Stimulated activated CD4-positive, alpha-beta T cell treated with anti-CD3 and anti-CD28 coated beads, Interleukin-4, amount 100 ng/mL, for 1 hour (primary cell): ENCODE measurements at regions not wholly inside any gene's neighbourhood (a gene's known extent, or its start where the extent isn't known, plus 50 kb on each side); places are given as distances from the start of the nearest gene placed in this dataset.

Experiments
- DNase-seq: peaks from one replicate; pipeline ENCODE4 v3.0.0-alpha.2; 2020

- DNase-seq = no peak
Observed at GRCh38 chr18:41331661-41332060, 623.4 kb upstream of the PIK3C3 start.

- no peak for DNase-seq
Observed at GRCh38 chr18:41326311-41326710, 628.7 kb upstream of the PIK3C3 start.

- DNase-seq = no peak
Observed at GRCh38 chr18:41324934-41325333, 630.1 kb upstream of the PIK3C3 start.

GRCh38 chr18:41324020-41324791 is 630.8 kb upstream of the PIK3C3 start:
- DNase-seq = no peak

- DNase-seq = no peak
Observed at GRCh38 chr18:41323044-41323443, 632.0 kb upstream of the PIK3C3 start.

- no peak for DNase-seq
Observed at GRCh38 chr18:41320100-41320499, 634.9 kb upstream of the PIK3C3 start.

- DNase-seq = no peak
Observed at GRCh38 chr18:41315134-41315533, 639.9 kb upstream of the PIK3C3 start.

GRCh38 chr18:41311571-41312547 is 643.2 kb upstream of the PIK3C3 start:
- no peak for DNase-seq

GRCh38 chr18:41297740-41298139 is 657.3 kb upstream of the PIK3C3 start:
- no peak for DNase-seq

- DNase-seq = no peak
Observed at GRCh38 chr18:41269294-41269693, 685.7 kb upstream of the PIK3C3 start.

GRCh38 chr18:41268271-41268670 is 686.8 kb upstream of the PIK3C3 start:
- DNase-seq = no peak

- DNase-seq = no peak
Observed at GRCh38 chr18:41266616-41267015, 688.4 kb upstream of the PIK3C3 start.

GRCh38 chr18:41266204-41266603 is 688.8 kb upstream of the PIK3C3 start:
- DNase-seq = no peak

GRCh38 chr18:41265047-41265446 is 690.0 kb upstream of the PIK3C3 start:
- no peak for DNase-seq

GRCh38 chr18:41263956-41264355 is 691.1 kb upstream of the PIK3C3 start:
- no peak for DNase-seq

GRCh38 chr18:41262688-41263087 is 692.3 kb upstream of the PIK3C3 start:
- no peak for DNase-seq

GRCh38 chr18:41244591-41245037 is 710.4 kb upstream of the PIK3C3 start:
- DNase-seq = no peak

GRCh38 chr18:41237317-41237716 is 717.7 kb upstream of the PIK3C3 start:
- no peak for DNase-seq

GRCh38 chr18:41231681-41232080 is 723.4 kb upstream of the PIK3C3 start:
- no peak for DNase-seq

- no peak for DNase-seq
Observed at GRCh38 chr18:41227993-41228392, 727.0 kb upstream of the PIK3C3 start.

- no peak for DNase-seq
Observed at GRCh38 chr18:41226911-41227310, 728.1 kb upstream of the PIK3C3 start.

GRCh38 chr18:41226186-41226585 is 728.8 kb upstream of the PIK3C3 start:
- DNase-seq = no peak

- no peak for DNase-seq
Observed at GRCh38 chr18:41216341-41217003, 738.6 kb upstream of the PIK3C3 start.
